Endodermal cell (in vitro differentiated cells): ENCODE measurements at regions not wholly inside any gene's neighbourhood (a gene's known extent, or its start where the extent isn't known, plus 50 kb on each side); places are given as distances from the start of the nearest gene placed in this dataset.

Experiments
- DNase-seq: peaks from one replicate; pipeline ENCODE4 v3.0.0-alpha.2; 2017
- H3K27ac ChIP-seq: 2 replicates; pipeline ENCODE4 v1.5.1; 2013; ENCODE audit warnings: mild to moderate bottlenecking, low read depth, low read length, moderate library complexity
- H3K27me3 ChIP-seq: 2 replicates; pipeline ENCODE4 v1.6.1; 2013; ENCODE audit warnings: mild to moderate bottlenecking, low read length, moderate library complexity; ENCODE audit not compliant: insufficient read depth, control insufficient read depth, poor library complexity, severe bottlenecking
- H3K36me3 ChIP-seq: 2 replicates; pipeline ENCODE4 v1.7.0; 2013; ENCODE audit warnings: mild to moderate bottlenecking, low read length, moderate library complexity; ENCODE audit not compliant: control insufficient read depth, insufficient read depth
- H3K4me1 ChIP-seq: one replicate; pipeline ENCODE4 v1.7.0; 2013; ENCODE audit warnings: low read length; ENCODE audit not compliant: control insufficient read depth, insufficient read depth
- H3K4me3 ChIP-seq: 2 replicates; pipeline ENCODE4 v1.5.1; 2013; ENCODE audit warnings: mild to moderate bottlenecking, low read length, moderate library complexity
- H3K9ac ChIP-seq: 2 replicates; pipeline ENCODE4 v1.6.1; 2013; ENCODE audit warnings: mild to moderate bottlenecking, low read length, moderate library complexity; ENCODE audit not compliant: poor library complexity, severe bottlenecking; ENCODE audit errors: extremely low read depth
- H3K9me3 ChIP-seq: 2 replicates; pipeline ENCODE4 v1.6.1; 2013; ENCODE audit warnings: mild to moderate bottlenecking, low read length, moderate library complexity; ENCODE audit not compliant: control insufficient read depth
- H3K27ac Mint-ChIP-seq: 2 replicates; pipeline ENCODE4 v1.8.0; 2020; ENCODE audit warnings: mixed read lengths
- H3K27me3 Mint-ChIP-seq: 2 replicates; pipeline ENCODE4 v1.8.0; 2021; ENCODE audit warnings: mild to moderate bottlenecking, mixed read lengths; ENCODE audit not compliant: insufficient read depth
- H3K36me3 Mint-ChIP-seq: 2 replicates; pipeline ENCODE4 v1.8.0; 2020; ENCODE audit warnings: low read depth, mixed read lengths
- H3K4me1 Mint-ChIP-seq: 2 replicates; pipeline ENCODE4 v1.8.0; 2020; ENCODE audit warnings: mixed read lengths
- H3K4me3 Mint-ChIP-seq: 2 replicates; pipeline ENCODE4 v1.8.0; 2020; ENCODE audit warnings: mild to moderate bottlenecking, moderate library complexity, mixed read lengths
- H3K9me3 Mint-ChIP-seq: 2 replicates; pipeline ENCODE4 v1.8.0; 2020; ENCODE audit warnings: mild to moderate bottlenecking, mixed read lengths
- WGBS, 2 experiments: methylation state at CpG; one replicate each; pipeline versions ENCODE4 v1.1.5 to v1.1.7; 2013; ENCODE audit warnings: missing lambda C conversion rate in 2 of 2, mixed read lengths in 1 of 2; ENCODE audit not compliant: insufficient coverage in 1 of 2, insufficient read length in 1 of 2; 5-methylcytosine and 5-hydroxymethylcytosine counted together
- TF ChIP-seq, protein P1 (sequence below): fragments of 200-600 bp; sonication (generic); conservative IDR thresholded peaks from 2 replicates; pipeline ENCODE4 v1.5.0; 2021; ENCODE audit warnings: antibody characterized with exemption, mild to moderate bottlenecking

DNA sequence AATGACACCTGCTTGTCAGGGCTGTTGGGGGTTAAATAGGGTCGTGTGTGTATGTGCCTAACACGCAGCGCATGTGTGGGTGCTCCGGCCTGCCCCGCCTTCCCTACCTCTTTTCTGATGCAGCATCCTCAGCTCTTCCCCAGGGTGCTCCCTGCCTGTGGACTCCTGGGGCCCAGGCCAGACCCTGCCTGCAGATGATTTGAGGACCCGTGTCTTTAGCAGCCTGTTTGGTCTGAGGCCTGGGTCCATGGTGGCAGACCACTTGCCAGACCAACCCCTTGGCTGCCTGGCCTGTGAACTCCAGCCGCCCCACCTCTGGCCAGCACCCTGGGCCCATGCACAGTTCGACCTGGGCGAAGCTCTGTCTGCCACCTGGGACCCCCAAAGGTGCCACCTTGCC lies 57.0 kb upstream of the SIM2 start:
- TF ChIP-seq, protein P1, sequence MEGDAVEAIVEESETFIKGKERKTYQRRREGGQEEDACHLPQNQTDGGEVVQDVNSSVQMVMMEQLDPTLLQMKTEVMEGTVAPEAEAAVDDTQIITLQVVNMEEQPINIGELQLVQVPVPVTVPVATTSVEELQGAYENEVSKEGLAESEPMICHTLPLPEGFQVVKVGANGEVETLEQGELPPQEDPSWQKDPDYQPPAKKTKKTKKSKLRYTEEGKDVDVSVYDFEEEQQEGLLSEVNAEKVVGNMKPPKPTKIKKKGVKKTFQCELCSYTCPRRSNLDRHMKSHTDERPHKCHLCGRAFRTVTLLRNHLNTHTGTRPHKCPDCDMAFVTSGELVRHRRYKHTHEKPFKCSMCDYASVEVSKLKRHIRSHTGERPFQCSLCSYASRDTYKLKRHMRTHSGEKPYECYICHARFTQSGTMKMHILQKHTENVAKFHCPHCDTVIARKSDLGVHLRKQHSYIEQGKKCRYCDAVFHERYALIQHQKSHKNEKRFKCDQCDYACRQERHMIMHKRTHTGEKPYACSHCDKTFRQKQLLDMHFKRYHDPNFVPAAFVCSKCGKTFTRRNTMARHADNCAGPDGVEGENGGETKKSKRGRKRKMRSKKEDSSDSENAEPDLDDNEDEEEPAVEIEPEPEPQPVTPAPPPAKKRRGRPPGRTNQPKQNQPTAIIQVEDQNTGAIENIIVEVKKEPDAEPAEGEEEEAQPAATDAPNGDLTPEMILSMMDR: no peak
- H3K27ac Mint-ChIP-seq: no peak overlapping the region
- H3K4me3 Mint-ChIP-seq: no peak overlapping the region
- Histone ChIP-seq H3K9ac (no peak overlapping the region), H3K9me3 (peaks cover 5% of the 10 kb centered on the region), H3K4me1 (peaks cover 2% of the 10 kb centered on the region), H3K27me3 (no peaks in the 10 kb centered on the region), H3K36me3 (no peaks in the 10 kb centered on the region), H3K4me3 (no peak overlapping the region), H3K27ac (no peak overlapping the region)
- peaks cover 11% of the 10 kb centered on the region for H3K4me1 Mint-ChIP-seq
- 92 to 100% methylated on average over 3 to 9 of the region's 9 CpGs for WGBS, 2 experiments
- H3K36me3 Mint-ChIP-seq: no peaks in the 10 kb centered on the region
- peaks cover 2% of the 10 kb centered on the region for H3K27me3 Mint-ChIP-seq
- no peaks in the 10 kb centered on the region for H3K9me3 Mint-ChIP-seq
- DNase-seq: no peak

DNA sequence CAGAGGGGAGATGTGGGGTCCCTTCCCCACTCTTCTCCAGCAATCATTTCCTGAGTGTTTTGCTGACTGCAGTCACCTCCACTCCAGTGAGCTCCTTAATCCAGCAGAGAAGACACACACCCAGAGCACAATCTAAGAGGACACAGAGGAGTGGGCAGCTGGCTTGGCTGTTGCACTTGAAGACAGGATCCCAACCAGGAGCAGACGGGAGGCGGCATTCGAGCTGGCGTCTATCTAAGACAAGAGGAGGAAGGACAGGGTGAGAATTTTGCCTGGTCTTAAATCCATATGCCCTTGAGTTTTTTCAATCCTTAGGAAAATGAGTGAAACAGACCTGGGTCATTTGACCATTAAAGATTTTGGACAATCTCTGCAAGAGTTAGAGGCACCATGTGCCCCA lies 56.1 kb upstream of the SIM2 start:
- Mint-ChIP-seq H3K36me3 (no peaks in the 10 kb centered on the region), H3K4me1 (peaks cover 20% of the 10 kb centered on the region), H3K9me3 (no peaks in the 10 kb centered on the region), H3K27ac (no peak overlapping the region), H3K27me3 (peaks cover 2% of the 10 kb centered on the region), H3K4me3 (no peak overlapping the region)
- H3K4me1 ChIP-seq: peaks cover 5% of the 10 kb centered on the region
- no peak overlapping the region for H3K9ac ChIP-seq
- TF ChIP-seq, protein P1: no peak
- no peaks in the 10 kb centered on the region for H3K27me3 ChIP-seq
- H3K4me3 ChIP-seq: no peak overlapping the region
- H3K36me3 ChIP-seq: no peaks in the 10 kb centered on the region
- 92 to 97% methylated on average over 4 of the region's 4 CpGs for WGBS, 2 experiments
- H3K27ac ChIP-seq: no peak overlapping the region
- peaks cover 5% of the 10 kb centered on the region for H3K9me3 ChIP-seq
- no peak for DNase-seq

DNA sequence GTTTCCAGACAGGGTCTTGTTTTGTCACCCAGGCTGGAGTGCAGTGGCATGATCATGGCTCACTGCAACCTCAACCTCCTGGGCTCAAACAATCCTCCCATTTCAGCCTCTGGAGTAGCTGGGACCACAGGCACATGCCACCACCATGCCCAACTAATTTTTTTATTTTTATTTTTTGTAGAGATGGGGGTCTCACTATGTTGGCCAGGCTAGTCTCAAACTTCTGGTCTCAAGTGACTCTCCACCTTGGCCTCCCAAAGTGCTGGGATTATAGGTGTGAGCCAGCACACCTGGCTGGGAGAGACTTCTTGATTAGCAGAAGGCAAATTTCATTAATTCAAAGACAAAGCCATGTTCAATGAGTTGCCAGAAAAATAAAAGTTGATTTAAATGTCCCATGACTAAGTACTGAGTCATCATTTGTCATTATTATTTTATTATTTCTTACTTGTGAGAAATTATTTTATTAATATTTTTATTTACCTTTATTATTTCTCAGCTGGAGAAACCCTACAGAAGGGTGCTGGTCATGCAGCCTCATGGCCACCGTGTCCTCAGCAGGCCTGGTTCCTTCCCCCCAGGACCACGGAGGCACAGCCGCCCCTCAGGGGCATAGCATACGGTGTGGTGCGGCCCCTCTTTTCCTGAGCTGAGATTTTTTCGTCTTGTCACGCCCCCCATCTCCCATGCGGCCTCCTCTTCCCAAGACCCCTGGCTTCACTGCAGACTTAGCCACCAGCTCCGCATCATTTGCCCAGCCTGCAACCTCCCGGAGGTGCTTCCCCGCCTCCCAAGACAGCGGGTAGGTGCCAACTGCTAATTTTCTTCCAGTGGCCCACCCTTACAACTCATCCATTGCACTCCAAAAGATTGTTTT lies 55.3 kb upstream of the SIM2 start:
- 95 to 96% methylated on average over 7 to 12 of the region's 12 CpGs for WGBS, 2 experiments
- peaks cover 21% of the 10 kb centered on the region for H3K4me1 Mint-ChIP-seq
- H3K27me3 ChIP-seq: no peaks in the 10 kb centered on the region
- no peaks in the 10 kb centered on the region for H3K9me3 Mint-ChIP-seq
- no peak for DNase-seq
- TF ChIP-seq, protein P1: no peak
- H3K27me3 Mint-ChIP-seq: peaks cover 2% of the 10 kb centered on the region
- H3K9ac ChIP-seq: no peak overlapping the region
- peaks cover 5% of the 10 kb centered on the region for H3K9me3 ChIP-seq
- H3K36me3 ChIP-seq: no peaks in the 10 kb centered on the region
- no peak overlapping the region for H3K4me3 Mint-ChIP-seq
- no peak overlapping the region for H3K27ac ChIP-seq
- no peaks in the 10 kb centered on the region for H3K36me3 Mint-ChIP-seq
- no peak overlapping the region for H3K4me3 ChIP-seq
- no peak overlapping the region for H3K27ac Mint-ChIP-seq
- peaks cover 5% of the 10 kb centered on the region for H3K4me1 ChIP-seq
